CD4-positive, alpha-beta T cell treated with Interleukin-4 for 1 hour (primary cell): ENCODE measurements at regions not wholly inside any gene's neighbourhood (a gene's known extent, or its start where the extent isn't known, plus 50 kb on each side); places are given as distances from the start of the nearest gene placed in this dataset.

Experiments used
- DNase-seq, 2 donors: peaks; one replicate each; pipeline ENCODE4 v3.0.0-alpha.2; 2020 to 2022

- DNase-seq: no peak
Observed at GRCh38 chr12:115638733-115639647, 638.5 kb downstream of the MED13L start.

GRCh38 chr12:115636546-115636945 lies 640.9 kb downstream of the MED13L start:
- DNase-seq: no peak

- no peak for DNase-seq
Observed at GRCh38 chr12:115632308-115632707, 645.2 kb downstream of the MED13L start.

- DNase-seq: no peak
Observed at GRCh38 chr12:115630136-115630535, 647.4 kb downstream of the MED13L start.

DNA sequence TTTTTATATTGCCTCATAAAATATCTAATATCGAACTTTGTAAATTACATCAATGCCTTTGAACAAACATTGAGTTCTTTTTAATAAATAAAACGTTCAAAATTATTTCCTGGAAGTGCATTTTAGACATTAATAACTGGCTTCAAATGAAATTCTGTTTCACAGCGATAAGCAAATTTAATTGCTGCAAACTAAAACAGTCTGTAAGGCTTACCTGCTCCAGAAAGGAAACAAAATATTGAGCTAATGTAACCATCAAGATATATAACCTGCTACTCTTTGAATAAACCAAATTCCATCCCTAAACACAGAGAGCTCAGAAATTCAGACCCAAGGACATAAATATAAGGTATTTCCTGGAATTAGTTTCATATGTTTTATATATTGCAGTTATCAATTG lies 651.3 kb downstream of the MED13L start:
- DNase-seq: no peak

- no peak for DNase-seq
Observed at GRCh38 chr12:115623764-115624334, 653.6 kb downstream of the MED13L start.

DNA sequence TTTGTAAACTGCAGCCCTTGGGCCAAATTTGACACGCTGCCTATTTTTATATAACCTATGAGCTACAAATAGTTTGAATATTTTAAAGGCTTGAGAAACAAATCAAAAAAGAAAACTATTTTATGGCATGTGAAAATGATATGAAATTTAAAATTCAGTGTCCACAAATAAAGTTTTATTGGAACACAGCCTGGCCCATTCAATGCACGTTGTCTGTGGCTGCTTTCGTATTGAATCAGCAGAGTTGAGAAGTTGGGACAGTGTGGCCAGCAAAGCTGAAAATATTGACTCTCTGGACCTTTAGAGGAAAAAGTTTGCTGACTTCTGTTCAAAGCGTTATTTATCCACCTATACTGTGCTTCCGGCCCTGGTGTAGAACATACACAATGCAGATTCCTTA lies 654.2 kb downstream of the MED13L start:
- DNase-seq: no peak

DNA sequence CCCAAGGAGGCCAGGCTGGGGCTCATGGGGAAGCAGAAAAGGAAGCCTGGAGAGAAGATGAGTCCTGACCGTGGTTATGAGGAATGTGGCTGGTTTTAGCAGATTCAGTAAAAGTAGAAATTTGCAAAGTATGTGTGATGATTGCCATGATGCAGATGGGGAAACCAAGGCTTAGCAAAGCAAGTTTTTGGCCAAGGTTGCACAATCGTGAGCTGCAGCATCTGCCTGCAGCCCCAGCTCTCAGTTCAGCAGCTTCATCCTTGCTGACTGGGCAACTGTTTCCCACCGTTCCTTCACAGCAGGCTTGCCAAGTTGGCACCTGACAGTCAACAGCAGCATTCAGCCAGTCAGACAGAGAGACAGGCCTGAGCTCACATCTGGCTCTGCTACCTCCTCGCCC lies 656.7 kb downstream of the MED13L start:
- no peak for DNase-seq

DNA sequence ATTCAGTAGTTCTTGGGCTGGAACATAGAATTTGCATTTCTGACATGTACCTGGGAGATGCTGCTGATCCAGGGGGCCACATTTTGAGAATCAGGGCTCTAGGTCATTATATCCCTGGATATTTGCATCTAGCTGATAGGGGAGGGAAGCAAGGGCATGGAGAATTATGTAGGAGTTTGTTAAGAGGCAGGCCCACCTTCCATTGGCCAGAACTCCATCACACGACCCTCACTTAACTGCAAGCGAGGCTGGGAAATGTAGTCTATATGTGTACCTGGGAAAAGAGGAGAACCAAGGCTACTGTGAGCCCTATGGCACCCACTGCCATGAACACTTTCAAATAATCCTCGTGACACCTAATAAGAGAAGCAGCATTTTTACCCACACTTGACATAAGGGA lies 657.6 kb downstream of the MED13L start:
- no peak for DNase-seq

GRCh38 chr12:115619061-115619460 lies 658.4 kb downstream of the MED13L start:
- DNase-seq: no peak

DNA sequence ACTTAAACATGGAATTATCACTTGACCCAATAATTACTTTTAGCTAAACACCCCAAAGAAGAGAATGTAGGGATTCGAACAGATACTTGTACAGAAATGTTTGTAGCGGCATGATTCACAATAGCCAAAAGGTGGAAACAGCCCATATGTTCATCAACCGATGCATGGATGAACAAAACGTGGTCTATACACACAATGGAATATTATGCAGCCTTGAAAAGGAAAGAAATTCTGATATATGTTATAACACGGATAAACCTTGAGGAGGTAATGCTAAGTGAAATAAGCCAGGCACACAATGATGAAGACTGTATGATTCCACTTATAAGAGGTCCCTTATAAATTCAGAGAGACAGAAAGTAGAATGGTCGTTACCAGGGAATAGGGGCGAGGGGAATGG lies 659.4 kb downstream of the MED13L start:
- DNase-seq: no peak

- DNase-seq: no peak
Observed at GRCh38 chr12:115617391-115617790, 660.1 kb downstream of the MED13L start.

DNA sequence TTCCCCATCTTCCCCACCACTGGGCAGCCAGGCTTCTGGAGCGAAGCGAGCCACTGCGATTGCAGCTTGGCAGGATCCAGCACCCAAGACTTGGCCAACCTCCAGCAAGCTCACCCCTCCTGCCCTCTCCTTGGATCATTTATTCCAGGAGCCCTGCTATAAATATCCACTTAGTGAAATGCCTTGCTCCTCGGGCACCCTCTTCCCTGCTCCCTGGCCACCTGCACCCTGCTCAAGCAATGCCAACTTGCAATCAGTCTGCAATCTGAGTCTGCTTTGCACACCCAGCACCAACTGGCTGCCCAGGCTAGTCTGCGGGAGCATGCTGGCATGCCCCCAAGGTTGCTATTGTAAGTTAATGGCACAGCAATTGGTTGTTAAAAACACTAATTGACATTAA lies 666.0 kb downstream of the MED13L start:
- no peak for DNase-seq

DNA sequence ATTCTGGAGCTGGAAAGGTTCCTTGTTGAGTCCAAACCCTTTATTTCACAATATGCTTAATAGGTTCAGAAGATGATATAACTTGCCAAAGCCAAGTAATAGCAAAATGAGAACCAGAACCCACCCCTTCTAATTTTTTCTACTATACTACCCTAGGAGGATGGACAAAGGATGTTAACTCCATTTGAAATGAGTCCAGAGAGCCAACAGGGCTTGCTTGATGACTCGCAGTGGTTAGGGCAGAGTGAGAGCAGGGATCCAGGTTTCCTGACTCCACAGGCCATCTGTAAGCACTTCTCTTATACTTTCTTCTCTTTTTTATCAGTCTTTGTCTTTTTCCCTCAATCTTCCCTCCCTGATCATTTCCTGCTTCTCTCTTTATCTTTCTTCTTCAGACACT lies 668.1 kb downstream of the MED13L start:
- no peak for DNase-seq

- no peak for DNase-seq
Observed at GRCh38 chr12:115606040-115606439, 671.5 kb downstream of the MED13L start.

- DNase-seq: no peak
Observed at GRCh38 chr12:115598871-115599811, 678.4 kb downstream of the MED13L start.

DNA sequence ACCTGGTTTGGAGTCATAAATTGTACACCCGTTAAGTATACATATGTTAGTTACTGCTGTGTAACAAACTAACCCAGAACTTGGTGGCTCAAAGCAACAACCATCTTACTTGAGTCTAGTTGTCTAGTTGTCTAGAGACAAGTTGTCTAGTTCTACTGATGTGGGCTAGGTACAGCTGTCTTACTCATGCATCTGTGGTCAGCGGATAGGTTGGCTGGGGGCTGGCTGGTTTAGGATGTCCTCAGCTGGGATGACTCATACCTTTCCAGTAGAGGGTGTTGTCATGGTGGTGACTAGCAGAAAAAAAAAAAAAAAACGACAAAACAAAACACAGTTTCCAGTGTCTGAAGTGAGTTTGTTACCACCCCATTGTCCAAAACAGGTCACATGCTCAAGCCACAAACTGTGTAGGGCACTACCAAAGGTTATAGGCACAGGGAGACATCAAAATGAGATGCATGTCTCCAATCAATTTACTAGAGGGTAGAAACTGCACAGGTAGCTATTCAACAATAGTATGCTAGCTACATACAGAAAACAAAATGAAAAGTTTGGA lies 680.3 kb downstream of the MED13L start:
- DNase-seq: no peak

DNA sequence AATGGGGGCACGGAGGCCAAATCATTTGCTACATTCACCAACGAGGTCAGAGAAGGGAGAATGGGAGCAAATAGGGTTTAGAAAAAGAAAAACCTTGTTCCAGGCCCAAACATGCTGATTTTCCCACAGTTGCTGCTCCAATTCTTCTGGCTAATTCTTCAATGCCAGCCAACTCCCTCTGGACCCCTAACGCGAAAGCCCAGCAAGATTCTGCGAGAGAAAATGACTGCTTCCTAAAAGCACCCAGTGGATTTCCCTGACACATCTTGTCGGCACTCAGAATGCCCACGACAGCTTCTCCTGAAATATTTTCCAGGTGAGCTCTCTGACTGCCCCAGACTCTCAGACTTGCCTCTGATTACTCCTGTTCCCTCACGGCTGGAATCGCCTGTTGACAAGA lies 689.4 kb downstream of the MED13L start:
- no peak for DNase-seq

DNA sequence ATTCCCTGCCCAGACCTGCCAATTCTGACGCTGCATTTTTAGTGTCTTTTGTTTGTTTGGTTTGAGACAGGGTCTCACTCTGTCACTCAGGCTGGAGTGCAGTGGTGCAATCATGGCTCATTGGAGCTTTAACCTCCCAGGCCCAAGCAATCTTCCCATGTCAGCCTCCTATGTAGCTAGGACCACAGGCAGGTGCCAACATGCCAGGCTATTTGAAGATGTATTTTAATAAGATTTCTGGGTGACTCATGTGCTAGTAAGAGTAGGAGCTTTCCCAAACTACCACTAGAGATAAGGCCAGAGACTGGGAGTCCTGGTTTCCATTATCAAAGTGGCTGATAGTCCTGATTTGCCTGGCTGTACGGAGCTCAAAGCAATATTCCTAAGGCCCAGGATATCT lies 693.3 kb downstream of the MED13L start:
- no peak for DNase-seq

DNA sequence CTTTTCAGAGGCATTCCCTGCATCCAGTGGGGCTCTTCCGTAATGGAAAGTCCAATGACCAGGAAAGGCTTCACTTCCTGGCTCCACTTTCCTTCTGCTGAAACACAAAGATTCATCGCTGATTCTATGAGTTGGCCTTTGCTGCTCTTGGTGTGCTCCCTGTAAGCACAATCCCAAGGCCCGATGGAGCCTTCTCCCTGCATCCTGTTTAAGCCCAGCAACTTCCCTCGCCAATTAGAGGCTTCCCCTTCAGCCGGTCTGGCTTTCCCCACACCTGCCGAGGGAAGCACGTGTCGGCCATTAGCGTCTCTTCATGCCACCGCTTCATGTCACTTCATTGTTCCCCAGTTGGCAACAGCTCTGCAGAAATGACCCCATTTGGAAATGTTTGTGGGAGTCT lies 693.9 kb downstream of the MED13L start:
- no peak for DNase-seq

DNA sequence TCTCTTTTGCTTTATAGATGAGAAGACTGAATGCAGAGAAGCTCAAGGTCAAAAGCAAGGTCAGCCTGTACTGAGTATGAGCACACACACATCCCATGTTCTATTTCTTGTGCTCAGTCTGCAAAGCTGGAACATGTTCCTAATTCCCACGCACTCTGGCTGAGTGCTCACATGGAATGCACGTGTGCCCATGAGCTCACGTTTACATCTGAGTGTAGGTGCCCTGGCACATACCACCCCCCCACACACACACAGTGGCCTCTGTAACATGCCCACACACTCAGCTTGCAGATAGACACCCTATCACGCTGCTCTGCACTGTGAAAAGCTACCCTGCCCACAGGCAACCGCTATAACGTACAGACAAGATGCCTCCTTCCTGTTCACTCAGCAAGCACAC lies 700.1 kb downstream of the MED13L start:
- DNase-seq: no peak

GRCh38 chr12:115574826-115575225 lies 702.7 kb downstream of the MED13L start:
- no peak for DNase-seq

- DNase-seq: no peak
Observed at GRCh38 chr12:115572440-115572839, 705.1 kb downstream of the MED13L start.
